GM18870 (cell line): ENCODE measurements at regions not wholly inside any gene's neighbourhood (a gene's known extent, or its start where the extent isn't known, plus 50 kb on each side); places are given as distances from the start of the nearest gene placed in this dataset.

Experiments
- ATAC-seq: cut with Tn5 transposase; IDR thresholded peaks from one replicate; pipeline ENCODE4 v1.9.1; 2021; ENCODE audit warnings: moderate library complexity; ENCODE audit not compliant: unreplicated experiment

DNA sequence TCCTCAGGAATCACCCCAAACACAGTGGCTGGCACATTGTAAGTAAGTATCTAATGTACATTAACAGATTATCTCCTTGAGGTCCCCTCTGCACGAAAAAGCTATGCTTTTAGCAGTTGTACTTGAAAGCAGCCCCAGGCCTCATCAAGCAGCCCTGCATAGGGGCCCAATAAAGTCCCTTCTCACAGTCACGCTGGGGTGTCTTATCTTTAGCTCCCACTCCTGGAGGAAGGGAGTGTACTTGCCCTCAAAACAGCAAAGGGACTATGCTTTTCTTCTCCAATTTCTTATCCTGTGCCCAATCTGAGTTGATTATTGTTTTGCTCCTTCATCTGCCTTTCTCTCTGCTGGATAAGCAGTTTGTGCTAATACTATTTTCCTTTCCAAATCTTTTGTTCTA lies 168.8 kb upstream of the PLXNA2 start:
- no peak for ATAC-seq

DNA sequence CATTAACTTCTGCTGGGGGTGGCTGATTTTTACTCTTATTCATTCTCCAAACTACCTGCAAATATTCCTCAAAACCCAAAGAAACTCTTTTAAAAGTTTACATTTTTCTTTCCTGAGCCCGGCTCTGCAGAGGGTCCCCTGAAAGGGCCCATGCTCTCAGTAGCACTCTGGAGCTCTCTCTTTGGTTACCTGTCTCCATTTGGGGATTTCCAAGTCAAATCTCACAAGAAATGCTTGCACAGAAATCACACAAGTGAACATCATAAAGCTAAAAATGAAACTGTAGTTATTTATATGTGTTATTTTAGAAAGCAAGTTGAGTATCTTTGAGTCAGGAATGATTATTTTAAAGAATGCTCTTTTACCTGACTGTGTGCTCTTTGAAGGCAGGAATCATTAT lies 174.5 kb upstream of the PLXNA2 start:
- ATAC-seq = no peak

DNA sequence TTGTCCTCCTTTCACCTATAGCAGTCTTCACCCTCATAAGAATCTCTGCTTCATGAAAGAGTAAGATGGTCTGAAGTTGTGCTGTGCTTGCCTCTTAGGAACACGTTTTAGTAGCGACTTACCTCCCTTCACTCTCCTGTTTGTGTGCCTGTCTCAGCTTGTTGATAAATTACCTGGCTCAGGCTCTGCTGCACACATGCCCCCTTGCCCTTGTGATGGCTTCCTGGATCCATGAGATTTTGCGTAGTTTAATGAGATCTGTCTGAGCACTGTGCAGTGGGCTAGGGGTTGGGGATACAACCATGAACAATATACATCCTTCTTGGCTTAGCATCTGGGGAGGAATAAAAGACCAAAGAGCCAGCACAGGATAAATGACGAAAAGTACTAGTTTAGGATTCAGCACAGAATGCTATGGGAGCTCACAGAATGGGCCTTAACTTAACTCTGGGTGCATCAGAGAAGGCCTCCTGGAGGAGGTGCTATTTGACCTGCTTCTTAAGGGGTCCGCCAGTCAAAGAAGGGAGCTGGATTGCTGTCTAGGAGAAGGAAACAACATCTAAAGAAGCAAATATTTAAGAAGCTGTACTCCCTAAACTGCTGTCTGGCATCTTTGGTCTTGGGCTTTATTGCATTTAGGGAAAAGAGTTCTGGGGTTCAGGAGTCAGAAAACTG lies 175.7 kb upstream of the PLXNA2 start:
- ATAC-seq = no peak

DNA sequence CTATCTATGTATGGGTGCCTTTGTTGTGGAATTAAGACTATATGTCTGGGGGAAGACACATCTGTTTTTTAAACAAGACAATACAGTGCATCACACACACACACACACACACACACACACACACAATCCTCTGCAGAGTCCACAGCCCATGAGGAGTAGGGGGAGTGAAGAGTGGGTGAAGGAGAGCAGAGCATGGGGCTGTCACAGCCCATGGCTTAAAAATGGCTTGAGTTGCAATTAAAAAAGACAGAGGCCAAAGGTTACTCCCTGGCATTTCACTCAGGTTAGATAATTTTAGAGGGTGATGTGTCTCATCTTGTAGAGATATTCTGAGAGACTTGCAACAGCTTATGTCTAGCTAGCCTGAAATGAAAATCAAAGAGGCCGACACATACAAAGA lies 176.5 kb upstream of the PLXNA2 start:
- no peak for ATAC-seq

DNA sequence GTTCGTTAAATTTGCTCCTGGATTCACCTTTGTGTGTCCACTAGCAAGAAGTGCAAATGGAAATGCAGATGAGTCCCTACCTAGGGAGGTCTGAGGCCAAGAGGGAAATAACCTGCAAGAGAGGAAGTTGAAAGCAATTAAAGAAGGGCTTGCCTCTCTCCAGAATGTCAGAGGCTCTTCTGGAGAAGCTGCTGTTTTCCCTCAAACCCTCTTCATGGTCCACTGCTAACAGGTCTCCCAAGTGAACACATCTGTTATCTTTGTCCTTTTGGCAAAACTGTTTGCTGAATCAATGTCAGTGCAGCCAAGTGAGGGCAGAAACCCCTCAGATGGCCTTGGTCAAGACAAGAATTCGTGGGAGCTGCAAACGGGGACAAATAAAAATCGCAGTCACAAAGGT lies 177.3 kb upstream of the PLXNA2 start:
- ATAC-seq = no peak

DNA sequence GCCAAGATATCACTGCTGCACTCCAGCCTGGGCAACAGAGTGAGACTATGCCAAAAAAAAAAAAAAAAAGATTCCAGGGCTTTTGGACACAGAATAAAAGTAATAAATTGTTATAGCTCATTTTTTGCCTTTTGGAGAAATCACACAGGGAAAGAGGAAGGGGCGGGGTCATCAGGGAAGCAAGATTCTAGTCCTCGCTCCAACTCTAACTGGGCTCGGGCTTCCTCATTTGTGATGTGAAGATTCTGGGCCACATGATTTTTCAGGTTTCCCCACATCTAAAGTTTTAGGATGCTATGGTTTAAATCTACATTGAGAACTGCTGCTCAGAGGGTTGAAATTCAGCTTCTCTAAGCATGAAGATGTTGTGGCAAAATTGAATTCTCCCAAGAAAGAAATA lies 179.3 kb upstream of the PLXNA2 start:
- no peak for ATAC-seq

DNA sequence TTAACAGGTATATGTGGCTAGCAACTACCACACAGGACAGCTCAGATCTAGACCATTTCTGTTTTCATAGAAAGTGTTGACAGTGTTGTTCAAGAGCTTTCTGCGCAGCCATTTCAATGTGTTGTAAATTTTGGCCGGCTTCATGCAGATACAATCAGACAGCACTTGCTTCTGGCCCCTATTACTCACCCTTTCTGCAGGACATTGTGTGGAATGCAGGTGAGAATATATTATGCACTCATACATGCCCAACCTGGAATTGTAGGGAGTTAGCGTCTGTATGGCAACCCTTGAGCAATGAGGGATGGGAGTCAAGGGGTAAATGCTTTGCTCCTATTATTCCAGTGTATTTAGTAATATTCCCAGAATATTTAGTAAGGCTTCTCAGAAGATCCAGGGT lies 180.9 kb upstream of the PLXNA2 start:
- ATAC-seq = no peak

DNA sequence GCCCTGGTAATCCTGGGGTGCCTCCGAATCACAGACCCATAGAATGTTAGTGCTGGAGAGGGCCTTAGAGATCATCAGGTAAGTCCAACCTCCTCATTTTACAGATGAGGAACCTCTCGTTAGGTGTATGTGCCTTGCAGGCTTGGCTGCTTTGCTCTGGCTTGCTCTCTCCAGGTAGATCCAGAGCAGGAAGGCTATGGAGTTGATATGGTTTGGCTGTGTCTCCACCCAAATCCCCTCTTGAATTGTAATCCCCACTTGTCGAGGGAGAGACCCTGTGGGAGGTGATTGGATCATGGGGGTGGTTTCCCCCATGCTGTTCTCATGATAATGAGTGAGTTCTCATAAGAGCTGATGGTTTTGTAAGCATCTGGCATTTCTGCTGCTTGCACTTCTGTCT lies 186.0 kb upstream of the PLXNA2 start:
- ATAC-seq = no peak

DNA sequence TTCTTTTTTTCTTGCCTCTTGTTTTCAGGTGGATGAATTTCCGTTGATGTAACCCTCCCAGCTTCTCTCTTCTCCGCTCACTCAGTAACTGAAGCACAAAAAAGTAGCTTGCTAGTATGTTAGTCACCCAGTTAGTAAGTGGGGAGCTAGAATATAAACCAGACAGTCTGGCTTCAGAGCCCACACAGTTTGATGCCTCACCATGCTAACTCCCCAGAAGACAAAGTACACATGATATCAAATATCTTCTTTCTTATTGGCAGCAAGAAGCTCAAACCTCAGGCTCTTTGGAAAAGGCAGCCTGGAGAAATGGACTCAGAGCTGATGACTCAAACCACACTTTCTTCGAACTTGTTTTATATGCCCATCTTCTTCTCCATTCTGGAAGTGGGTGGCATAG lies 187.5 kb upstream of the PLXNA2 start:
- no peak for ATAC-seq

DNA sequence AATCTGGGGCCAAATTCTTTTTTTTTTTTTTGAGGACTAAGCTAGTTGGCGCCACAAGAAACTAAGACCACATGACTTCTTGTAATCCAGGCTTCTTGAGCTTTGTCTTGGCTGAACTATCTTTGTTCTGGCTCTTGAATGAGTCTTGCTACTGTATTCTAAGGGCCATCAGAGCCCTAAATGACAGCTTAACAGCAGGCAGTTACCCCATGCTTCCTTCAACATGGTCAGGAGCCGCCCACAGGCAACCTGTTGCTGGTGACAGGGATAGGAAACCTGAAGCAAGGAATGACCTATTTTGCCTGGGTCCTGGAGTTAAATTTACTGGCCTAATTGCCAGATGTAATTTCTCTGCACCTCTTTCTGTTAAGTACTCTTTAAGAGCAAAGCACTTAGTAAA lies 188.2 kb upstream of the PLXNA2 start:
- ATAC-seq = no peak

DNA sequence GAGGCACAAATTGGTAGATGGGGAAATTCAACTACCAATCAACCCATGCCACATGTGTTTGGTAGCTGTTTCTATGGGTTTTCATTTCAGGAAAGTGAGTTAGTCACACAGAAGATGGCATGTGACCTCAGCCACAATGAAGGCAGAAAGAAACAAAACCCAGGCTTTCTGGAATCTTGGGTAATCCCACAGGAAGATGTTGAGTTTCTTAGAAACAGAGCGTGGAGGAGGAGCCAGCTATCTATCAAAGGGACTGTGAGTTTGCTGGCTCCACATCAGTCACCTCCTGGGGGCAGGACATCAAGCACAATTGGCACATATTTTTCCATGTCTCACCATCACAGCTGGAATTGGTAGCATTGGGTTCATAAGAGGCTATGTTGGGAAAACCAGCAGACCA lies 188.9 kb upstream of the PLXNA2 start:
- ATAC-seq = no peak

DNA sequence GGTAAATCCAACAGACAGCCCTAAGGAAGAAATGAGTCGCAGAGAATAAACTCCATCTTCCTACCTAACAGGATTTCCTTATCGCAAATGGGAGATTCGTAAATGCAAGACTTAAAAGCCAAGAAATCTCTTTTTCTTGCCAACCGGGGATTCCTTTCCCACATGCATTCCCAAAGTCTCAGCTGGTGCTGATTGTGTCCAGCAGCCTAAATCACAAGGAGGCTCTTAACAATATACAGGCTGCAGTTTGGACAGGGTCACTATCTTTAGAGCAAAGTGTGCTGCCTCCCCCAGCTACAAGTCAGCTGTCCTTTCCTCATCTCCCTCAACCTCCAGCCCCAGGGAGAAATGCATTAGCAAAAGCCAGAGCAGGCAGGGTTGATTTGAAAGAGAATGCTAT lies 189.8 kb upstream of the PLXNA2 start:
- no peak for ATAC-seq

DNA sequence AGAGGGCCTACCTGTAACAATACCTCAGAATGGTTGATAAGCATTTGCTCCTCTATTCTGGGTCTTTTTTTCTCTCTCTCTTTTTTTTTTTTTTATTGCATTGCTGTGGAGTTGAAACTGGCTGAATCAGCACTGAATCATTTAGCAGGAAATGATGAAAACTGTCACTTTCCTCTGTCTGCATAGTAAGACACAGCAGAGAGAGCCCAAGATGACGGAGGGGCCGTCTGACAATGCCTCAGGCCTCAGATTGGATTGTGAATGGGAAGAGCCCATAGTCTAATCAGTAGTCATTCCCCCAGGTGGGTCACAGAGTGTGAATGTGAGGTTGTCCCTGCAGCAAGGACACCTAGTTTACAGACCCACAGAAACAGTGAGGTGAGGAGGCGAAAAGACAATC lies 193.2 kb upstream of the PLXNA2 start:
- no peak for ATAC-seq

DNA sequence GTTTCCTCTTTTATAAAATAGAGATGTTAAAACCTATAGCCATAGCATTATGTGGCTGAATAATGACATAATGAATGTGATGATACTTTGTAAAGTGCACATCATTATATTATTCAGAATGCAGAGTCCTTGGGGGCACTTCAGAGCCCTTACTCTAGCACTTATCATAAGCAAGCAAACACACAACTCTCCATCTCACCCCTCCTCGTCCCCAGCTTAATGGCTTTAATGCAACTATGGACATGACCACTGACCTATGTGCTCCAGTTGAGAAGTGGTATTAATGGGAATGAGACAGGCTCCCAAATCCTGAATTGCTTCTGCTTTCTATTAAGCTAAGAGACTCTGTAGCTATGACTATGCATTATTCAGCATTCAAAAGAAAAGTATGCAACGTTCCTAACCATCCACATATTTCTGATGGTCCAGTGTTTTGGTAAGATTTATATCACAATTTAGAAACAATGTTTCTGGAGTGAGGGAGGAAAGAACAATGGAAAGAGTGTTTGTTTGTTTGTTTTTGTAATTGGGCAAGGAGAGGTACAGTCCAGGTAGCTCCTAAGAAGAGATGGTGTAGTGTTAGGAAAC lies 194.0 kb upstream of the PLXNA2 start:
- ATAC-seq = no peak

DNA sequence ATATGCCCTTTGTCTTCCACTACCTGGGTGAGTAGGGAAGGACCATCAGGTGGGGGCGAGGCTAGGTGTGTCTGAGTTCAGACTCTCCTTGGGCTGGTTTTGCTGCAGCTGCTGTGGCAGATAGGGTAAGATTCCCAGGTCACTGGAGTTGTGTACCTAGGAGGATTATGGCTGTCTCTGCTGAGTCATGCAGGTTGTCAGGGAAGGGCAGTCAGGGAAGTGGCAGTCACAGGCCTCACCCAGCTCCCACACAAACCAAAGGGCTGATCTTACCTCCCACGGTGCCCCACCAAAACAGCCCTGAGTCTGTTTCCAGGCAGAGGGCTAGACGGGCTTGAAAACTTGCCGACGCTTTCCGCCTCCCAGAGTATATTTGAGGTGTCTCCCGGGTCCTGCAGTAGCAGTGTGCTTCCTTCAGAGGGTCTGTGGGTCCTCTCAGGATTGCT lies 201.6 kb upstream of the PLXNA2 start:
- ATAC-seq = no peak

DNA sequence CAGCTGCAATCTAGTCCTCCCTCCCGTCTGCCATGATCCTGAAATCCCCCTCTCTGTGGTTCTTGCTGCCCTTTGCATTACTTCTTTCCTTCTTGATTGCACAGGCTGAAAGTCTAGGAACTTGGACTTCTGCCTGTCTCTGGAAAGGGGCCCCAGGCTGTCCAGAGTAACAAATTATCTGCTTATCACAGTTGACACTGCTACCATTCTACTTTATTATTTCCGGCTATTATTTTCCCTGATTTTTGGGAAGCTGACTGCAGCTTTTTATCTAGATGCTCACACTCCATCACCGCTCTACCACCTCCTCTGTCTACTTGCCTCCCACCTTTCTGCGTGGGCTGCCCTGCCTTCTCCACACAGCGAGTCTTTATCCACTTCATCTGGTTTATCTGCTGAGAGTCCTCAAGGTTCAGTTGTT lies 202.1 kb upstream of the PLXNA2 start:
- ATAC-seq = no peak

DNA sequence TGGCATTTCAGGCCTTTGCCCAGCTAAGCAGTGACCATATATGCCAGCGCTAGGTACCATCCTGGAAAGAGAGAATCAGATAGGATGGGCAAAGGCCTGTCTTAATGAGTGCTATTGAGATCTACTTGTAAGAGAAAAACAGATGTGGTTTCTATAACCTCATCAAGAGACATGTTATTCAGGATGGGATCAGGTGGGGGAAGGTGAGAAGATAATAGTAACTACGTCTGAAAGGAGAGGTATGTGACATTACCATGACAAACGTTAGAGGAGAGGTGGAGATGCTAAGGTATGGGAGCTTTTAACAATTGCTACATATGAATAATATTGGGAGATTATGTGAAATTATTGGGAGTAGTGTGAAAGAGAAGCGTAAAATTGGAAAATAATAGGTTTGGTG lies 204.2 kb upstream of the PLXNA2 start:
- no peak for ATAC-seq

DNA sequence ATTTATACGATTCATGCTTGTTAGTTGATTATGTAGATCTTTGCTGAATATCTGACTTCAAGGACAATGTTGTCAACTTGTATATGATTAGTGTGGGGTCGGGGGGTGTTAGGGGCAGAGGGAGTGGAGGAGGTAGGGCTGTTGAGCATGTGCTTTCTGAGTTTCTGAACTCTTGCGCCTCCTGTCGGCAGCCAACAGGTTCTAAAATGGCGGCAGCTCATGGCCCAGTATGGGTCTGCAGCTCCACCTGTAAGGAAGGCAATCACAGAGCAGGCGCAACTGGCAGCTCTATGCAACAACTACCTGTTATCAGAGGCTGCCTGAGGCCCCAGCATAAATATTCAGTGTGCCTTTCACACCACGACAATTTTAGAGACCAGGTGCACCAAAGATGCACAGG lies 205.8 kb upstream of the PLXNA2 start:
- no peak for ATAC-seq

DNA sequence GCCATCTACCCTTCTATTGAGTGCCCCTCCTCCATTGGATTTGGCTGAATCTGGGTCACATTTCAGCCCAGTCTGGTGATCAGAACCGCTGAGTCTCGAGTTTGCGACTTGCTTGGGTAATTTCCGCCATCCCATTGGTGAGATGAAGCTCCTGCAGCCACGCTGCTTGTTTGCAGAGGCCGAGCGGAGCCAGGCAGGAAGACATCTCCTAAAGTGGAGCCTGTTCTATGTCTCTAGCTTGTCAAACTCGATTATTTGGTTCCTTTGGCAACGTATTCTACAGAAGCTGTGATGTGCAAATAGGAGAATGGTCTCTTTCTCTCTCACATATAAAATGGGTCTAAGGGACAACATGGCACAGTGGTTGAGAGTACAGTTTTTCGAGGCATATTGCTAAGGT lies 206.8 kb upstream of the PLXNA2 start:
- no peak for ATAC-seq

DNA sequence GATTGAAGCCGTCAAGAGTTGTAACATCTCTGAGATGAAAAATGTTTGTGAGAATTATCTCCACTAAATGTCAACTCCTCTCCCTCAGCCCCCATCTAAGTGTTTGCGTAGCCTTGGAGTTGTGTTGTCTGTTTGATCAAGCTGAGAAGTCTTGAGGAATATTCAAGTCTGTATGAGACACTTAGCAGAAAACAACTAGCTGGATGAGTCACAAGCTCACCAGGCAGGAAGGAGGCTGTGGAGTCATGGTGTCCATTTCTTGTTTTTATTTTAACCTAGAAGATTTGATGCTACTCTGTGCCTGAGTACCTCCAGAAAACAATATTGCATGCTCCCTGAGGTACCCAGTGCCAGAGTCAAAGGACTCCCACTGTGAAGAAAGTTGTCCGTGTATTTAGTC lies 211.6 kb upstream of the PLXNA2 start:
- no peak for ATAC-seq

DNA sequence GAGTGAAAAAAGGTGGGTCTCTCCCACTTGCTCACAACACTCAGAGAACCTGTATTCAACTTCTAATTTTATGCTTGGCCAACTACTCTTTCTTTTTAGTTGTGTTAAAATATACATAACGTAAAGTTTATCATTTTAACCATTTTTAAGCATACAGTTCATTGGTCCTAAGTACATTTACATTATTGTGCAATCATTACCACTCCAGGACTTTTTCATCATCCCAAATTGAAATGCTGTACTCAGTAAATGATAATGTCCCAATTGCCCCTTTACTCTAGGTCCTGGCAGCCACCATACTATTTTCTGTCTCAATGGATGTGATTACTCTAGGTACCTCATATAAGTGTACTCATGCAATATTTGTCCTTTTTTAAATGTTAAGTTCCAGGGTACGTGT lies 212.3 kb upstream of the PLXNA2 start:
- ATAC-seq = no peak

DNA sequence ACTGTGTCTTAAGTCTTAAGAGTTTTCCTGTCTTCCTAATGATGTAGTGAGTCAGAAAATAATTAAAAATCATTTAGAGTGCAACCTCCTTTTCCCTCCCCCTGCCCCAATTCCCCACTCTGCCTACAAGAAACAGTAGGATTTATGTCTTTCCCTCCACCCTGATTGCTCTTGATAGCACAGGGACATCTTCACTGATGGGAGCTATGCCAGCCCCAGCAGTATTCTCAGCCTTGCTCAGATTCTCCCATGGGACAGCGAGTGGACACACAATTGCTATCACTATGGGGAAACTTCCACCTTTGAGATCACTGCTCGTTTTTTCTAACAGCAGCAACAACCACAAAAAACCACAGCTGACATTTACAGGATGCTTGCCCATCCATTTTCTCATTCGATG lies 216.6 kb upstream of the PLXNA2 start:
- ATAC-seq = no peak

DNA sequence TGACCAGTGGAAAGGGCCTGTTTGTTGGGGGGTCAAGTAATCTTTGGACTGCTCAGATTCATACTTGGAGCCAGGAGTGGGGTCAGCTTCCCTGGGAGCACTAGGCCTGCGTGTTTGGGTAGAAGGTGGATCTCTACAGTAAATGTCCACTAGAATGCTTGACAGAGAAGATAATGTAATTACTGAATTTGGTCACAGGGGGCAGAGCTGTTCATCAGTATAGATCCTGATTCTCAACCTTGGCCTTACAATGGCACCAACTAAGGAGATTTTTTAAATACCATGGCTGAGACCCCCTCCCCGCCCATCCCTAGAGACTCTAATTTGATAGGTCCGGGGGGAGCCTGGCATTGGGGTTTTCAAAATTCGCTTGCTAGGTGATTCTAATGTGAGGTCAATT lies 217.5 kb upstream of the PLXNA2 start:
- no peak for ATAC-seq
